GM12865 (cell line): ENCODE measurements at regions not wholly inside any gene's neighbourhood (a gene's known extent, or its start where the extent isn't known, plus 50 kb on each side); places are given as distances from the start of the nearest gene placed in this dataset.

ENCODE experiments used
- DNase-seq: peaks from one replicate; pipeline ENCODE4 v3.0.0; 2010; ENCODE audit warnings: low read depth
- H3K4me3 ChIP-seq: 2 replicates; pipeline ENCODE4 v1.5.1; 2011; ENCODE audit warnings: mild to moderate bottlenecking, low read depth, low read length, control low read depth
- CTCF ChIP-seq: IDR thresholded peaks from 2 replicates; pipeline ENCODE4 v1.5.1; 2011; ENCODE audit warnings: low read length, control low read depth, low read depth, inconsistent platforms; ENCODE audit not compliant: insufficient read depth; ENCODE audit errors: missing control alignments

GRCh38 chr15:36232491-36232890 is 346.9 kb upstream of the CDIN1 start:
- no peak for DNase-seq
- no peak overlapping the region for H3K4me3 ChIP-seq
- no peak for TF ChIP-seq CTCF

DNA sequence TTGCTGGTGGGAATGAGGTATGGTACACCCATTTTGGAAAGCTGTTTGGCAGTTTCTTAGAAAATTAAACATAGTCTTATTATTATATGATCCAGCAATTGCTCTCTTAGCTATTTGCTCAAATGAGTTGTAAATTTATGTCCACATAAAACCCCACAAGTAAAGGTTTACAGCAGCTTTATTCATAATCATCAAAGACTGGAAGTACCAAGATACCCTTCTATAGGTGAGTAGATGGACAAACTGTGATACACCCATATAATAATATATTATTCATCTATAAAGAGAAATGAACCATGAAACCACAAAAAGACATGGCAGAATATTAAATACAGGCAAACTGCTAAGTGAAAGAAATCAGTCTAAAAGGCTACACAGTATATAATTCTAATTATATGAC is 344.7 kb upstream of the CDIN1 start:
- no peak overlapping the region for H3K4me3 ChIP-seq
- no peak for TF ChIP-seq CTCF
- no peak for DNase-seq

GRCh38 chr15:36235173-36235572 is 344.3 kb upstream of the CDIN1 start:
- no peak for TF ChIP-seq CTCF
- DNase-seq, result no peak
- no peak overlapping the region for H3K4me3 ChIP-seq

GRCh38 chr15:36239509-36239908 is 339.9 kb upstream of the CDIN1 start:
- no peak overlapping the region for H3K4me3 ChIP-seq
- DNase-seq, result no peak
- TF ChIP-seq CTCF, result no peak

GRCh38 chr15:36251450-36251849 is 328.0 kb upstream of the CDIN1 start:
- no peak overlapping the region for H3K4me3 ChIP-seq
- TF ChIP-seq CTCF, result no peak
- DNase-seq, result no peak

- no peak overlapping the region for H3K4me3 ChIP-seq
- no peak for DNase-seq
- no peak for TF ChIP-seq CTCF
Measured at GRCh38 chr15:36252146-36252711, 327.2 kb upstream of the CDIN1 start.

GRCh38 chr15:36254426-36254825 is 325.0 kb upstream of the CDIN1 start:
- TF ChIP-seq CTCF, result no peak
- DNase-seq, result no peak
- H3K4me3 ChIP-seq, result no peak overlapping the region
